HG03520 (cell line): ENCODE measurements at regions not wholly inside any gene's neighbourhood (a gene's known extent, or its start where the extent isn't known, plus 50 kb on each side); places are given as distances from the start of the nearest gene placed in this dataset.
"Not testable (repeated sequence)": the region's sequence is repeated elsewhere in the genome, so short reads cannot be mapped to it uniquely, and the experiment has no call there.

Experiments used
- ATAC-seq: cut with Tn5 transposase; IDR thresholded peaks from one replicate; pipeline ENCODE4 v1.9.1; 2021; ENCODE audit warnings: mild to moderate bottlenecking, moderate library complexity; ENCODE audit not compliant: unreplicated experiment

- no peak for ATAC-seq
Measured at GRCh38 chr5:117675646-117676045, 1101.0 kb upstream of the SEMA6A start.

- no peak for ATAC-seq
Measured at GRCh38 chr5:117671551-117671950, 1096.9 kb upstream of the SEMA6A start.

- ATAC-seq, result no peak
Measured at GRCh38 chr5:117667105-117667504, 1092.5 kb upstream of the SEMA6A start.

- ATAC-seq, result no peak
Measured at GRCh38 chr5:117665121-117665520, 1090.5 kb upstream of the SEMA6A start.

GRCh38 chr5:117662361-117662760, 1087.7 kb upstream of the SEMA6A start:
- no peak for ATAC-seq

- no peak for ATAC-seq
Measured at GRCh38 chr5:117657541-117657940, 1082.9 kb upstream of the SEMA6A start.

GRCh38 chr5:117652958-117653280, 1078.3 kb upstream of the SEMA6A start:
- ATAC-seq, result no peak

- ATAC-seq, result no peak
Measured at GRCh38 chr5:117652036-117652957, 1077.7 kb upstream of the SEMA6A start.

- ATAC-seq, result no peak
Measured at GRCh38 chr5:117649821-117650220, 1075.2 kb upstream of the SEMA6A start.

- ATAC-seq, result no peak
Measured at GRCh38 chr5:117645400-117645799, 1070.8 kb upstream of the SEMA6A start.

GRCh38 chr5:117638581-117638980, 1064.0 kb upstream of the SEMA6A start:
- no peak for ATAC-seq

- ATAC-seq, result no peak
Measured at GRCh38 chr5:117633093-117633492, 1058.5 kb upstream of the SEMA6A start.

- ATAC-seq, result no peak
Measured at GRCh38 chr5:117624201-117624600, 1049.6 kb upstream of the SEMA6A start.

- no peak for ATAC-seq
Measured at GRCh38 chr5:117623042-117623805, 1048.6 kb upstream of the SEMA6A start.

GRCh38 chr5:117621921-117622320, 1047.3 kb upstream of the SEMA6A start:
- ATAC-seq, result no peak

GRCh38 chr5:117615226-117615625, 1040.6 kb upstream of the SEMA6A start:
- no peak for ATAC-seq

GRCh38 chr5:117614408-117614807, 1039.8 kb upstream of the SEMA6A start:
- no peak for ATAC-seq

- ATAC-seq, result no peak
Measured at GRCh38 chr5:117604845-117605244, 1030.2 kb upstream of the SEMA6A start.

- ATAC-seq, result not testable (repeated sequence)
Measured at GRCh38 chr5:117599811-117600210, 1025.2 kb upstream of the SEMA6A start.

GRCh38 chr5:117594166-117594565, 1019.5 kb upstream of the SEMA6A start:
- ATAC-seq, result no peak

GRCh38 chr5:117590944-117591343, 1016.3 kb upstream of the SEMA6A start:
- peak; percentile 81 for ATAC-seq

- ATAC-seq, result no peak
Measured at GRCh38 chr5:117588611-117589010, 1014.0 kb upstream of the SEMA6A start.
